GM12891 (cell line): ENCODE measurements at regions not wholly inside any gene's neighbourhood (a gene's known extent, or its start where the extent isn't known, plus 50 kb on each side); places are given as distances from the start of the nearest gene placed in this dataset.

ENCODE experiments used
- DNase-seq: peaks from one replicate; pipeline ENCODE4 v3.0.0; 2011; ENCODE audit warnings: low spot score; ENCODE audit not compliant: insufficient read length
- FAIRE-seq: peaks from 2 replicates; lab custom pipeline; 2011; peaks lifted over from hg19 to GRCh38; lab: Jason Lieb, UNC
- PAX5 ChIP-seq: IDR thresholded peaks from 2 replicates; pipeline ENCODE4 v1.6.1; 2011; ENCODE audit warnings: low read length, moderate library complexity, mild to moderate bottlenecking; ENCODE audit not compliant: insufficient read depth, severe bottlenecking
- POLR2A ChIP-seq: IDR thresholded peaks from 2 replicates; pipeline ENCODE4 v1.6.1; 2011; ENCODE audit warnings: low read depth, low read length, control low read depth
- POLR2AphosphoS5 ChIP-seq: IDR thresholded peaks from 2 replicates; pipeline ENCODE4 v1.6.1; 2011; ENCODE audit warnings: low read depth, low read length, control low read depth
- POU2F2 ChIP-seq: IDR thresholded peaks from 2 replicates; pipeline ENCODE4 v1.6.1; 2011; ENCODE audit warnings: low read depth, mild to moderate bottlenecking, control low read depth, low read length, moderate library complexity
- SPI1 ChIP-seq: IDR thresholded peaks from 2 replicates; pipeline ENCODE4 v1.6.1; 2011; ENCODE audit warnings: low read depth, low read length, control low read depth
- TAF1 ChIP-seq: IDR thresholded peaks from 2 replicates; pipeline ENCODE4 v1.6.1; 2011; ENCODE audit warnings: low read depth, low read length, control low read depth

- no peak for FAIRE-seq
Observed at GRCh38 chr5:104785097-104785496, 1222.5 kb upstream of the NUDT12 start.

GRCh38 chr5:104774372-104774771 lies 1211.8 kb upstream of the NUDT12 start:
- TF ChIP-seq POLR2AphosphoS5 (no peak), POLR2A (no peak), TAF1 (no peak), SPI1 (no peak), PAX5 (no peak), POU2F2 (no peak)
- FAIRE-seq (no peak), DNase-seq (no peak)

More at GRCh38 chr5:104785097-104785496, 1222.5 kb upstream of the NUDT12 start:
- no peak for TF ChIP-seq TAF1
- TF ChIP-seq PAX5, result no peak
- no peak for TF ChIP-seq POU2F2
- no peak for TF ChIP-seq SPI1
- no peak for TF ChIP-seq POLR2A
- no peak for TF ChIP-seq POLR2AphosphoS5
- DNase-seq, result no peak

GRCh38 chr5:104764197-104764596 lies 1201.6 kb upstream of the NUDT12 start:
- FAIRE-seq (no peak), DNase-seq (no peak)
- TF ChIP-seq SPI1 (0 out of 2 replicates have a peak, but pooled peaks have one; percentile 2), POLR2A (no peak), PAX5 (no peak), TAF1 (no peak), POU2F2 (no peak), POLR2AphosphoS5 (no peak)

GRCh38 chr5:104763216-104763615 lies 1200.6 kb upstream of the NUDT12 start:
- TF ChIP-seq POLR2A (no peak), TAF1 (no peak), POLR2AphosphoS5 (no peak), PAX5 (no peak)
- no peak for DNase-seq
- FAIRE-seq, result no peak

- TF ChIP-seq TAF1 (no peak), SPI1 (no peak), POU2F2 (no peak), PAX5 (no peak), POLR2A (no peak), POLR2AphosphoS5 (no peak)
- DNase-seq, result no peak
- no peak for FAIRE-seq
Observed at GRCh38 chr5:104757915-104758314, 1195.3 kb upstream of the NUDT12 start.

GRCh38 chr5:104755806-104756205 lies 1193.2 kb upstream of the NUDT12 start:
- DNase-seq (no peak), FAIRE-seq (no peak)
- no peak for TF ChIP-seq POLR2AphosphoS5
- no peak for TF ChIP-seq PAX5
- no peak for TF ChIP-seq POLR2A
- TF ChIP-seq SPI1, result no peak
- TF ChIP-seq TAF1, result no peak
- TF ChIP-seq POU2F2, result no peak

- DNase-seq (no peak), FAIRE-seq (no peak)
- TF ChIP-seq POLR2AphosphoS5 (no peak), SPI1 (no peak), POLR2A (no peak), PAX5 (no peak), POU2F2 (no peak), TAF1 (no peak)
Observed at GRCh38 chr5:104754311-104754995, 1191.9 kb upstream of the NUDT12 start.

GRCh38 chr5:104751969-104752368 lies 1189.4 kb upstream of the NUDT12 start:
- TF ChIP-seq PAX5, result no peak
- no peak for TF ChIP-seq TAF1
- TF ChIP-seq SPI1, result no peak
- no peak for TF ChIP-seq POLR2AphosphoS5
- no peak for TF ChIP-seq POU2F2
- FAIRE-seq, result no peak
- DNase-seq, result no peak

- no peak for FAIRE-seq
- no peak for TF ChIP-seq SPI1
- no peak for TF ChIP-seq PAX5
- TF ChIP-seq POLR2AphosphoS5, result no peak
- no peak for TF ChIP-seq POU2F2
- TF ChIP-seq POLR2A, result no peak
- TF ChIP-seq TAF1, result no peak
- no peak for DNase-seq
Observed at GRCh38 chr5:104739905-104740304, 1177.3 kb upstream of the NUDT12 start.

- TF ChIP-seq PAX5 (no peak), POLR2AphosphoS5 (no peak), SPI1 (no peak), TAF1 (no peak), POLR2A (no peak), POU2F2 (no peak)
- FAIRE-seq, result no peak
- DNase-seq, result no peak
Observed at GRCh38 chr5:104739503-104739902, 1176.9 kb upstream of the NUDT12 start.
